ENCODE measurements at regions not wholly inside any gene's neighbourhood (a gene's known extent, or its start where the extent isn't known, plus 50 kb on each side); places are given as distances from the start of the nearest gene placed in this dataset.

DNA sequence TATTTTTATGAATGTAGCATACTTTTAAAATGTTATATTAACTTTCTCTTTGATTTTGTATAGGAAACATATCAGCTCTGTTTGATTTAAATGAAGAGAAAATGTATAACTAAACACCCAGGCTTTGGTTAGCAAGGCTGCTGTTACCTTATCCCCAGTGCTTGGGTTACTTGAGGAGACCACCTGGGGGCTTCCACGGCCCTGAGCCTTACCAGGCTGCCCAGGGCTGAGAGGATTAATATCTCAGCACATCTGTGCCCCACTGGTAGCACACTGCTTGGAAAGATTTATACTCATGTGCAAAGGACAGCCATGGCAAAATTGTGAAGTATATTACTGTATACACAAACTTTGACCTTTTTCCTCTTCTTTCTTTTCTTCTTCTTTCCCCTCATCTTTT, 752.9 kb downstream of the RAPGEF2 start:
- no peak for DNase-seq
- no peak overlapping the region for H3K27ac ChIP-seq
- intact Hi-C loops (cut with DNase I): no loop called here
- no peaks in the 10 kb centered on the region for H3K9me3 ChIP-seq
- H3K36me3 ChIP-seq: no peaks in the 10 kb centered on the region
- 42 to 65% methylated on average over 1 of the region's 1 CpG for WGBS, 2 donors
- no peak overlapping the region for H3K4me3 ChIP-seq (replicated peaks in 1 of 3)
- no peaks in the 10 kb centered on the region for H3K4me1 ChIP-seq
- TF ChIP-seq, protein P1, sequence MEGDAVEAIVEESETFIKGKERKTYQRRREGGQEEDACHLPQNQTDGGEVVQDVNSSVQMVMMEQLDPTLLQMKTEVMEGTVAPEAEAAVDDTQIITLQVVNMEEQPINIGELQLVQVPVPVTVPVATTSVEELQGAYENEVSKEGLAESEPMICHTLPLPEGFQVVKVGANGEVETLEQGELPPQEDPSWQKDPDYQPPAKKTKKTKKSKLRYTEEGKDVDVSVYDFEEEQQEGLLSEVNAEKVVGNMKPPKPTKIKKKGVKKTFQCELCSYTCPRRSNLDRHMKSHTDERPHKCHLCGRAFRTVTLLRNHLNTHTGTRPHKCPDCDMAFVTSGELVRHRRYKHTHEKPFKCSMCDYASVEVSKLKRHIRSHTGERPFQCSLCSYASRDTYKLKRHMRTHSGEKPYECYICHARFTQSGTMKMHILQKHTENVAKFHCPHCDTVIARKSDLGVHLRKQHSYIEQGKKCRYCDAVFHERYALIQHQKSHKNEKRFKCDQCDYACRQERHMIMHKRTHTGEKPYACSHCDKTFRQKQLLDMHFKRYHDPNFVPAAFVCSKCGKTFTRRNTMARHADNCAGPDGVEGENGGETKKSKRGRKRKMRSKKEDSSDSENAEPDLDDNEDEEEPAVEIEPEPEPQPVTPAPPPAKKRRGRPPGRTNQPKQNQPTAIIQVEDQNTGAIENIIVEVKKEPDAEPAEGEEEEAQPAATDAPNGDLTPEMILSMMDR (IDR thresholded peaks at IDR 0.05): no peak
- TF ChIP-seq POLR2A (IDR thresholded peaks at IDR 0.05): no peak
- no peaks in the 10 kb centered on the region for H3K27me3 ChIP-seq

DNA sequence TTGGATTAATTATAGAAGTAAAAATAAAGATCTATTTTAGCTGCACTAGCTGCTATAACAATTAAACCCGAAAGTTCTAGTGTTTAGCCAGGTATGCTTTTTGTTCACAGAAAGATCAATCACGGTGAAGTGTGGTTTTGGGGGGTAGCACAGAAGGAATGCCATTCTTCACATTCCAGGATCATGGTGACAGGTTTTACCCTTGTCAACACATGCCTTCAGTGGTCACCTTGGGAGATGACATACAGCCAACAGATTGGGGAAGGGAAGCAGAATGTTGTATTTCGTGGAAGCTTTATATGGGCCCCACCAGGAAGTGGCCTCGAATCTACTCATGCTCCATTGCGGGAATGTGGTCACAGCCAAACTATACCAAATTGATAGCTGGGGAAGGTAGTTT, 753.6 kb downstream of the RAPGEF2 start:
- no peaks in the 10 kb centered on the region for H3K36me3 ChIP-seq
- H3K4me1 ChIP-seq: no peaks in the 10 kb centered on the region
- TF ChIP-seq, protein P1 (IDR thresholded peaks at IDR 0.05): no peak
- no peak for TF ChIP-seq POLR2A (IDR thresholded peaks at IDR 0.05)
- WGBS, 2 donors: 43 to 47% methylated on average over 5 of the region's 5 CpGs
- DNase-seq: no peak
- no peak overlapping the region for H3K27ac ChIP-seq
- H3K27me3 ChIP-seq: no peaks in the 10 kb centered on the region
- no peak overlapping the region for H3K4me3 ChIP-seq (replicated peaks in 1 of 3)
- no peaks in the 10 kb centered on the region for H3K9me3 ChIP-seq
- intact Hi-C loops (cut with DNase I): no loop called here

DNA sequence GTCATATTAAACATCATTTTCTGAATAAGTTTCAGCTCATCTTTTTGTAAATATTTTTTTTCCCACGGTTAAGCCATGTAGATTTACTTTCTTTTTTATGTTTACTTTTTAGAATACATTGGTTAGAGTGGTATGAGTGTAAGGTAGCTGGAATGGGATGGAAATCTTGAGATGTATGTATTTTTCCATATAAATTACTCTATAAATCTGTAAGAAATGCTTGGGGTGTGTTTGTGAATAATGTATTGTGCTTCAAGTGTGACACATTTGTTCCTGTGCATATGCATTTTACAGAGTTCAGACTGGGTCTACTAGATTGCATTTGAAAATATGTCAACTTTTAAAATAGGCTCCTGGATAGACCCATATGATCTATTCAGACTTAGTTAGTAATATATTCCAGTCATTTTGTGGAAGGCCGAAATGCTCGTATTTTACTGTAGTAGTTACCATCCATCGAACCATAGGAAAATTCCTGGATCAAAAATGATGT, 756.8 kb downstream of the RAPGEF2 start:
- 97% methylated on average over 4 of the region's 4 CpGs for WGBS, 2 donors
- intact Hi-C loops (cut with DNase I): no loop called here
- Histone ChIP-seq H3K4me3 (replicated peaks in 1 of 3) (no peak overlapping the region), H3K9me3 (no peaks in the 10 kb centered on the region), H3K27ac (no peak overlapping the region), H3K36me3 (no peaks in the 10 kb centered on the region), H3K4me1 (no peaks in the 10 kb centered on the region), H3K27me3 (no peaks in the 10 kb centered on the region)
- TF ChIP-seq, protein P1 (IDR thresholded peaks at IDR 0.05): no peak
- no peak for TF ChIP-seq POLR2A (IDR thresholded peaks at IDR 0.05)
- DNase-seq: no peak

DNA sequence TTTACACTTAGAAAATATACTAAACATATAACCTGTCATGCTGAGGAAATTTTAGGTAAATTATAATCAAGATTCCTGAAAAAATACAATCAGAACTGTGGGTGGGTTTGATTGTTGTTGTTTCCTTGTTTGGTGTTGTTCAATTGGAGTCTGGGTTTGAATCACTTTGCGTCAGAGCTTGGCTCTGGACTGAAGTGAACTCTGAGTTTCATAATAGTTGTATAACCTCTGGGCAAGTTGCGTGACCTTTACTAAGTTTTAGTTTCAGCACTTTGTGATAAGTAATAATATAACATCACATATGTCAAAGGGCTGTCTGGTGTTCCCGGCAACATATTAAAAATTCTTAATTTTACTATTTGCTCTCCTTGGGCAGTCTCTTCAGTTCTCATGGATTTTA, 758.1 kb downstream of the RAPGEF2 start:
- H3K27ac ChIP-seq: no peak overlapping the region
- no peaks in the 10 kb centered on the region for H3K4me1 ChIP-seq
- no peaks in the 10 kb centered on the region for H3K9me3 ChIP-seq
- no peak overlapping the region for H3K4me3 ChIP-seq (replicated peaks in 1 of 3)
- WGBS, 2 donors: 89 to 92% methylated on average over 3 of the region's 3 CpGs
- DNase-seq: no peak
- TF ChIP-seq POLR2A (IDR thresholded peaks at IDR 0.05): no peak
- TF ChIP-seq, protein P1 (IDR thresholded peaks at IDR 0.05): no peak
- no peaks in the 10 kb centered on the region for H3K27me3 ChIP-seq
- no peaks in the 10 kb centered on the region for H3K36me3 ChIP-seq
- intact Hi-C loops (cut with DNase I): no loop called here

DNA sequence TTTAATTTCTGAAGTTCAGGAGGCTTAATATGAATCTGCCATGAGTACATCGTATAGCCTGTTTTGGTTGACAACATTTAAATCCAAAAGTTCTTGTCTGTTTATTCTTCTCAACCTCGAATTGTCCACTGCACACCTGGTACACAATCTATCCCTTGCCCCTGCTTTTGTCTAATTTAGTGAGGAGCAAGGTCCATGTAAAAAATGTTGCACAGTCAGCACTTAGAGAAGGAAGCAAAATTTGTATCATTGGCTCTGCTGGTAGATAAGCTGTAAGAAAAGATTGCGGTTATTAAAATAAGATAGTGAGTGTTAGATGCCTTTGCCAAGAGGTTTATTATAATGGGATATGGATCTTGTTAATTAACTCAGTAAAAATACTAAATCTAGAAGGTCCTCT, 761.5 kb downstream of the RAPGEF2 start:
- intact Hi-C loops (cut with DNase I): no loop called here
- Histone ChIP-seq H3K27ac (no peak overlapping the region), H3K9me3 (no peaks in the 10 kb centered on the region), H3K4me3 (replicated peaks in 1 of 3) (no peak overlapping the region), H3K27me3 (no peaks in the 10 kb centered on the region), H3K4me1 (no peaks in the 10 kb centered on the region), H3K36me3 (no peaks in the 10 kb centered on the region)
- no peak for TF ChIP-seq POLR2A (IDR thresholded peaks at IDR 0.05)
- TF ChIP-seq, protein P1 (IDR thresholded peaks at IDR 0.05): no peak
- no peak for DNase-seq
- WGBS, 2 donors: 88 to 90% methylated on average over 3 of the region's 3 CpGs
